ENCODE measurements at regions not wholly inside any gene's neighbourhood (a gene's known extent, or its start where the extent isn't known, plus 50 kb on each side); places are given as distances from the start of the nearest gene placed in this dataset.

- TF ChIP-seq CTCF (IDR thresholded peaks at IDR 0.05) (no peak), POLR2A (IDR thresholded peaks at IDR 0.05; ENCODE audit: low read depth) (no peak)
Measured at GRCh38 chr2:38462121-38462661, 85.1 kb upstream of the ATL2 start.
